ENCODE measurements at regions not wholly inside any gene's neighbourhood (a gene's known extent, or its start where the extent isn't known, plus 50 kb on each side); places are given as distances from the start of the nearest gene placed in this dataset.
"Not testable (repeated sequence)": the region's sequence is repeated elsewhere in the genome, so short reads cannot be mapped to it uniquely, and the experiment has no call there.

GRCh38 chr2:131756141-131756907 lies 228.6 kb downstream of the CCDC74A start:
- no peak overlapping the region for H3K4me2 ChIP-seq (replicated peaks; ENCODE audit: extremely low read depth, low read length, poor library complexity, severe bottlenecking)
- H3K4me3 ChIP-seq (replicated peaks in 1 of 3; ENCODE audit: low read depth in 2 of 3, low read length in 3 of 3) = no peak overlapping the region
- H3K9ac ChIP-seq (ENCODE audit: insufficient read depth, low read length, poor library complexity, severe bottlenecking) = no peak overlapping the region
- H3K9me3 ChIP-seq (replicated peaks in 1 of 2; ENCODE audit: control insufficient read depth in 1 of 2, insufficient read depth in 1 of 2, low read length in 2 of 2) = peaks cover 45 to 62% of the 10 kb centered on the region in 2 donors
- H3K27ac ChIP-seq (ENCODE audit: low read depth in 1 of 2, low read length in 2 of 2) = no peak overlapping the region
- Mint-ChIP-seq H3K4me3 (no peak overlapping the region), H3K36me3 (no peaks in the 10 kb centered on the region), H3K27me3 (ENCODE audit: low read depth in 3 of 3) (peaks cover 0 to 10% (median 2%) of the 10 kb centered on the region in 3 donors), H3K4me1 (no peaks in the 10 kb centered on the region), H3K27ac (no peak overlapping the region), H3K9me3 (peaks cover 26 to 58% (median 51%) of the 10 kb centered on the region in 7 donors)
- no peaks in the 10 kb centered on the region for H3K79me2 ChIP-seq (ENCODE audit: insufficient read depth, low read length)
- H3K36me3 ChIP-seq (replicated peaks in 1 of 2; ENCODE audit: control insufficient read depth in 1 of 2, insufficient read depth in 2 of 2, low read length in 2 of 2) = no peaks in the 10 kb centered on the region
- no peaks in the 10 kb centered on the region for H4K20me1 ChIP-seq (ENCODE audit: insufficient read depth, low read length)
- intact Hi-C loops (cut with micrococcal nuclease) = no loop called here
- no peak for TF ChIP-seq CTCF (IDR thresholded peaks at IDR 0.05)
- 91% methylated on average over 25 of the region's 40 CpGs for WGBS (ENCODE audit: insufficient coverage)
- no peaks in the 10 kb centered on the region for H3K27me3 ChIP-seq (ENCODE audit: control insufficient read depth in 2 of 2, insufficient read depth in 2 of 2, low read length in 2 of 2)
- DNase-seq = no peak
- H3K4me1 ChIP-seq (ENCODE audit: control insufficient read depth in 1 of 2, insufficient read depth in 2 of 2, low read length in 2 of 2) = no peaks in the 10 kb centered on the region
- H2AFZ ChIP-seq (ENCODE audit: insufficient read depth, low read depth, low read length, poor library complexity, severe bottlenecking) = no peak overlapping the region

- H2AFZ ChIP-seq (ENCODE audit: insufficient read depth, low read depth, low read length, poor library complexity, severe bottlenecking); DNase-seq; H3K27ac Mint-ChIP-seq; H3K27me3 ChIP-seq (ENCODE audit: control insufficient read depth in 2 of 2, insufficient read depth in 2 of 2, low read length in 2 of 2); H3K4me2 ChIP-seq (replicated peaks; ENCODE audit: extremely low read depth, low read length, poor library complexity, severe bottlenecking); H3K27ac ChIP-seq (ENCODE audit: low read depth in 1 of 2, low read length in 2 of 2); H3K4me1 ChIP-seq (ENCODE audit: control insufficient read depth in 1 of 2, insufficient read depth in 2 of 2, low read length in 2 of 2); H3K36me3 Mint-ChIP-seq; H3K4me3 ChIP-seq (replicated peaks in 1 of 3; ENCODE audit: low read depth in 2 of 3, low read length in 3 of 3); H3K36me3 ChIP-seq (replicated peaks in 1 of 2; ENCODE audit: control insufficient read depth in 1 of 2, insufficient read depth in 2 of 2, low read length in 2 of 2); H4K20me1 ChIP-seq (ENCODE audit: insufficient read depth, low read length); H3K79me2 ChIP-seq (ENCODE audit: insufficient read depth, low read length); intact Hi-C loops (cut with micrococcal nuclease); H3K4me1 Mint-ChIP-seq; H3K27me3 Mint-ChIP-seq (ENCODE audit: low read depth in 3 of 3); H3K9ac ChIP-seq (ENCODE audit: insufficient read depth, low read length, poor library complexity, severe bottlenecking); H3K4me3 Mint-ChIP-seq: not testable (repeated sequence)
- WGBS (ENCODE audit: insufficient coverage) = 97% methylated on average over 4 of the region's 4 CpGs
- peaks cover 22 to 51% (median 44%) of the 10 kb centered on the region in 7 donors for H3K9me3 Mint-ChIP-seq
- H3K9me3 ChIP-seq (replicated peaks in 1 of 2; ENCODE audit: control insufficient read depth in 1 of 2, insufficient read depth in 1 of 2, low read length in 2 of 2) = peaks cover 40 to 54% of the 10 kb centered on the region in 2 donors
Observed at GRCh38 chr2:131758941-131759340, 231.3 kb downstream of the CCDC74A start.

GRCh38 chr2:131774955-131775555 lies 247.4 kb downstream of the CCDC74A start:
- H3K4me1 Mint-ChIP-seq; H3K9me3 ChIP-seq (replicated peaks in 1 of 2; ENCODE audit: control insufficient read depth in 1 of 2, insufficient read depth in 1 of 2, low read length in 2 of 2); H3K27me3 ChIP-seq (ENCODE audit: control insufficient read depth in 2 of 2, insufficient read depth in 2 of 2, low read length in 2 of 2); DNase-seq; H2AFZ ChIP-seq (ENCODE audit: insufficient read depth, low read depth, low read length, poor library complexity, severe bottlenecking); H3K4me2 ChIP-seq (replicated peaks; ENCODE audit: extremely low read depth, low read length, poor library complexity, severe bottlenecking); H3K36me3 ChIP-seq (replicated peaks in 1 of 2; ENCODE audit: control insufficient read depth in 1 of 2, insufficient read depth in 2 of 2, low read length in 2 of 2); H4K20me1 ChIP-seq (ENCODE audit: insufficient read depth, low read length); intact Hi-C loops (cut with micrococcal nuclease); H3K36me3 Mint-ChIP-seq; H3K79me2 ChIP-seq (ENCODE audit: insufficient read depth, low read length); H3K9me3 Mint-ChIP-seq; H3K9ac ChIP-seq (ENCODE audit: insufficient read depth, low read length, poor library complexity, severe bottlenecking); H3K4me3 ChIP-seq (replicated peaks in 1 of 3; ENCODE audit: low read depth in 2 of 3, low read length in 3 of 3); H3K27ac Mint-ChIP-seq; H3K4me3 Mint-ChIP-seq; H3K27ac ChIP-seq (ENCODE audit: low read depth in 1 of 2, low read length in 2 of 2); H3K27me3 Mint-ChIP-seq (ENCODE audit: low read depth in 3 of 3); H3K4me1 ChIP-seq (ENCODE audit: control insufficient read depth in 1 of 2, insufficient read depth in 2 of 2, low read length in 2 of 2): not testable (repeated sequence)
- 83% methylated on average over 6 of the region's 10 CpGs for WGBS (ENCODE audit: insufficient coverage)
